ENCODE measurements at regions not wholly inside any gene's neighbourhood (a gene's known extent, or its start where the extent isn't known, plus 50 kb on each side); places are given as distances from the start of the nearest gene placed in this dataset.

GRCh38 chrX:39029221-39029620 lies 228.0 kb downstream of the MID1IP1 start:
- intact Hi-C loops (cut with micrococcal nuclease) = no loop called here
- H3K4me3 ChIP-seq (ENCODE audit: insufficient read depth, low read depth, low read length) = no peak overlapping the region
- H3K27ac ChIP-seq (ENCODE audit: insufficient read depth, low read length) = no peak overlapping the region
- H3K79me1 ChIP-seq (ENCODE audit: low read depth in 1 of 2, low read length in 2 of 2) = no peaks in the 10 kb centered on the region
- H3K18ac ChIP-seq (ENCODE audit: low read depth, low read length) = no peak overlapping the region
- BruUV-seq (replicated peaks) = no TSS peak
- no peak overlapping the region for H3K14ac ChIP-seq (replicated peaks; ENCODE audit: low read depth, low read length)
- no peak overlapping the region for H3K23ac ChIP-seq (ENCODE audit: low read depth, low read length)
- H2AK9ac ChIP-seq (replicated peaks; ENCODE audit: low read depth, low read length, poor library complexity) = no peak overlapping the region
- no peak overlapping the region for H2AFZ ChIP-seq (replicated peaks; ENCODE audit: low read length, poor library complexity)
- in situ Hi-C loops (cut with MboI; ENCODE audit: low sequenced_read_pairs) = no loop called here
- no peaks in the 10 kb centered on the region for H3K27me3 ChIP-seq (ENCODE audit: control insufficient read depth, insufficient read depth, low read length)
- TF ChIP-seq USF2 (IDR thresholded peaks at IDR 0.05; ENCODE audit: low read depth, low read length) = no peak
- no peak for TF ChIP-seq FOS (IDR thresholded peaks at IDR 0.05; ENCODE audit: low read depth, low read length)
- no peak for TF ChIP-seq MAZ (IDR thresholded peaks at IDR 0.05; ENCODE audit: borderline replicate concordance, low read depth, low read length)
- no peak for TF ChIP-seq MXI1 (IDR thresholded peaks at IDR 0.05; ENCODE audit: borderline replicate concordance, low read depth, low read length)
- no peak for TF ChIP-seq POLR2A (IDR thresholded peaks at IDR 0.05; ENCODE audit: low read depth, low read length)
- TF ChIP-seq SMC3 (IDR thresholded peaks at IDR 0.05; ENCODE audit: low read depth, low read length) = no peak
- no peak for TF ChIP-seq CEBPB (IDR thresholded peaks at IDR 0.05; ENCODE audit: low read depth, low read length)
- TF ChIP-seq RFX5 (IDR thresholded peaks at IDR 0.05; ENCODE audit: low read depth, low read length) = no peak
- TF ChIP-seq CHD1 (IDR thresholded peaks at IDR 0.05; ENCODE audit: low read depth, low read length) = no peak
- no peak for TF ChIP-seq RCOR1 (IDR thresholded peaks at IDR 0.05; ENCODE audit: insufficient replicate concordance, low read length)
- no peak for TF ChIP-seq BHLHE40 (IDR thresholded peaks at IDR 0.05; ENCODE audit: low read depth, low read length)
- TF ChIP-seq, protein P1, sequence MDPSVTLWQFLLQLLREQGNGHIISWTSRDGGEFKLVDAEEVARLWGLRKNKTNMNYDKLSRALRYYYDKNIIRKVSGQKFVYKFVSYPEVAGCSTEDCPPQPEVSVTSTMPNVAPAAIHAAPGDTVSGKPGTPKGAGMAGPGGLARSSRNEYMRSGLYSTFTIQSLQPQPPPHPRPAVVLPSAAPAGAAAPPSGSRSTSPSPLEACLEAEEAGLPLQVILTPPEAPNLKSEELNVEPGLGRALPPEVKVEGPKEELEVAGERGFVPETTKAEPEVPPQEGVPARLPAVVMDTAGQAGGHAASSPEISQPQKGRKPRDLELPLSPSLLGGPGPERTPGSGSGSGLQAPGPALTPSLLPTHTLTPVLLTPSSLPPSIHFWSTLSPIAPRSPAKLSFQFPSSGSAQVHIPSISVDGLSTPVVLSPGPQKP (IDR thresholded peaks at IDR 0.05; ENCODE audit: borderline replicate concordance, low read depth, low read length) = no peak
- no peak for TF ChIP-seq MAFK (IDR thresholded peaks at IDR 0.05; ENCODE audit: low read depth, low read length)
- no peak for TF ChIP-seq NFE2L2 (IDR thresholded peaks at IDR 0.05; ENCODE audit: low read depth, low read length)
- no peak for TF ChIP-seq RAD21 (IDR thresholded peaks at IDR 0.05; ENCODE audit: low read length)
- TF ChIP-seq, protein P2, sequence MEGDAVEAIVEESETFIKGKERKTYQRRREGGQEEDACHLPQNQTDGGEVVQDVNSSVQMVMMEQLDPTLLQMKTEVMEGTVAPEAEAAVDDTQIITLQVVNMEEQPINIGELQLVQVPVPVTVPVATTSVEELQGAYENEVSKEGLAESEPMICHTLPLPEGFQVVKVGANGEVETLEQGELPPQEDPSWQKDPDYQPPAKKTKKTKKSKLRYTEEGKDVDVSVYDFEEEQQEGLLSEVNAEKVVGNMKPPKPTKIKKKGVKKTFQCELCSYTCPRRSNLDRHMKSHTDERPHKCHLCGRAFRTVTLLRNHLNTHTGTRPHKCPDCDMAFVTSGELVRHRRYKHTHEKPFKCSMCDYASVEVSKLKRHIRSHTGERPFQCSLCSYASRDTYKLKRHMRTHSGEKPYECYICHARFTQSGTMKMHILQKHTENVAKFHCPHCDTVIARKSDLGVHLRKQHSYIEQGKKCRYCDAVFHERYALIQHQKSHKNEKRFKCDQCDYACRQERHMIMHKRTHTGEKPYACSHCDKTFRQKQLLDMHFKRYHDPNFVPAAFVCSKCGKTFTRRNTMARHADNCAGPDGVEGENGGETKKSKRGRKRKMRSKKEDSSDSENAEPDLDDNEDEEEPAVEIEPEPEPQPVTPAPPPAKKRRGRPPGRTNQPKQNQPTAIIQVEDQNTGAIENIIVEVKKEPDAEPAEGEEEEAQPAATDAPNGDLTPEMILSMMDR (conservative IDR thresholded peaks at IDR 0.05; ENCODE audit: low read depth, low read length) = no peak
- no peak overlapping the region for H3K4ac ChIP-seq (ENCODE audit: low read depth, low read length)
- WGBS, 2 experiments (ENCODE audit: extremely low coverage in 2 of 2, insufficient read length in 1 of 2) = no CpG with 5 or more reads among the region's 2 CpGs
- no peak overlapping the region for H4K91ac ChIP-seq (ENCODE audit: insufficient read depth, low read depth, low read length)
- H2AK5ac ChIP-seq (ENCODE audit: low read depth, low read length) = no peak overlapping the region
- H3K9me1 ChIP-seq (ENCODE audit: insufficient read depth, low read length) = no peaks in the 10 kb centered on the region
- H3K56ac ChIP-seq (ENCODE audit: extremely low read depth, insufficient read depth, low read length) = no peak overlapping the region
- no peaks in the 10 kb centered on the region for H3K36me3 ChIP-seq (ENCODE audit: control insufficient read depth, insufficient read depth, low read length)
- H3K4me2 ChIP-seq (ENCODE audit: low read depth, low read length) = no peak overlapping the region
- no peak overlapping the region for H4K8ac ChIP-seq (ENCODE audit: low read depth in 2 of 2, low read length in 2 of 2)
- H3K9me3 ChIP-seq (ENCODE audit: control insufficient read depth, insufficient read depth, low read length) = peaks cover 3% of the 10 kb centered on the region; the same call in 1 of the 2 replicates
- dilution Hi-C loops (cut with HindIII; ENCODE audit: low sequenced_read_pairs, unreplicated experiment) = no loop called here
- H2BK5ac ChIP-seq (ENCODE audit: low read depth, low read length, poor library complexity, severe bottlenecking) = no peak overlapping the region
- ChIA-PET CTCF (no interaction called here), POLR2A (ENCODE audit: unreplicated experiment) (no interaction called here)
- no peak overlapping the region for H4K5ac ChIP-seq (ENCODE audit: low read depth, low read length)
- H2BK15ac ChIP-seq (ENCODE audit: low read depth, low read length) = no peak overlapping the region
- H3K9ac ChIP-seq (ENCODE audit: low read depth, low read length) = no peak overlapping the region
- no peak overlapping the region for H2BK120ac ChIP-seq (ENCODE audit: low read depth, low read length)
- ATAC-seq (ENCODE audit: low read depth) = no peak
- H4K20me1 ChIP-seq (ENCODE audit: insufficient read depth, low read length) = no peaks in the 10 kb centered on the region
- no peaks in the 10 kb centered on the region for H3K4me1 ChIP-seq (ENCODE audit: control insufficient read depth, insufficient read depth, low read length)
- H2BK20ac ChIP-seq (ENCODE audit: low read depth, low read length) = no peak overlapping the region
- no peak for DNase-seq

Data from IMR-90 (cell line).